Calu3 (cell line): ENCODE measurements at regions not wholly inside any gene's neighbourhood (a gene's known extent, or its start where the extent isn't known, plus 50 kb on each side); places are given as distances from the start of the nearest gene placed in this dataset.

Experiments used
- BruUV-seq: library from RNA; stranded (reverse); fragments of 400-500 nt; replicated peaks from 2 replicates; lab custom pipeline; 2021; lab: Mats Ljungman, UMichigan
- CTCF ChIA-PET: fragments of 300-600 bp; sonication (Branson Sonifier 250); formaldehyde crosslinking; loops from one replicate; lab custom pipeline; 2022; ENCODE audit warnings: antibody characterized with exemption; lab: Charles Lee
- DNase-seq: peaks from one replicate; pipeline ENCODE4 v3.0.0; 2022
- H3K27ac Mint-ChIP-seq: one replicate; pipeline ENCODE4 v1.8.0; 2022; ENCODE audit warnings: mixed read lengths; ENCODE audit not compliant: unreplicated experiment
- H3K27me3 Mint-ChIP-seq: one replicate; pipeline ENCODE4 v1.8.0; 2022; ENCODE audit warnings: mixed read lengths; ENCODE audit not compliant: unreplicated experiment
- H3K36me3 Mint-ChIP-seq: one replicate; pipeline ENCODE4 v1.8.0; 2022; ENCODE audit warnings: mild to moderate bottlenecking, moderate library complexity, mixed read lengths; ENCODE audit not compliant: insufficient read depth, unreplicated experiment
- H3K4me1 Mint-ChIP-seq: one replicate; pipeline ENCODE4 v1.8.0; 2022; ENCODE audit warnings: mild to moderate bottlenecking, low read depth, mixed read lengths; ENCODE audit not compliant: unreplicated experiment
- H3K4me3 Mint-ChIP-seq: one replicate; pipeline ENCODE4 v1.8.0; 2022; ENCODE audit warnings: mild to moderate bottlenecking, low read depth, moderate library complexity, mixed read lengths; ENCODE audit not compliant: unreplicated experiment
- H3K9me3 Mint-ChIP-seq: one replicate; pipeline ENCODE4 v1.8.0; 2022; ENCODE audit warnings: low read depth, mixed read lengths; ENCODE audit not compliant: unreplicated experiment
- CTCF ChIP-seq: fragments of 200-600 bp; IDR thresholded peaks from one replicate; pipeline ENCODE4 v1.8.0; 2022; ENCODE audit warnings: antibody characterized with exemption; ENCODE audit not compliant: unreplicated experiment
- intact Hi-C: fragments of 100-400 bp; cut with micrococcal nuclease; formaldehyde crosslinking; loops from one replicate; pipeline ENCODE4 v1.10.0; 2022; ENCODE audit not compliant: unreplicated experiment

DNA sequence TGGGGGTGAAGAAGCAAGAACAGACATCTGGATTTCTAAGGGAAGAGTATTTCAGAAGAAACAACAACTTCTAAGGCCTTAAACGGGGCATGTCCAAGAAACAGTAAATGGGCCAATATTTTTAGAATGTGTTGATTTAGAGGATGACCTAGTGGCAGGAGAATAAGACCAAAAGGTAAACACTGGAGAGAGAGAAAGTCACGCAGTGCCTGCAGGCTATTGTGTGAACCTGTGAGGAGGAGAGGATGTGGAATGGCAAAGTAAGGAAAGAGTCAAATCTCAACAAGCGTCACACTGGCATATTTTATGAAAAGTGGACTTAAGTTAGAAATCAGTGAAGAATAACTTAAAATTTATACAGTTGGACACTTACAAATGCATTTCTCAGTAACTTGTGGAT is 78.1 kb upstream of the EGFR start:
- Mint-ChIP-seq H3K4me3 (no peak overlapping the region), H3K9me3 (peaks cover 4% of the 10 kb centered on the region), H3K27me3 (no peaks in the 10 kb centered on the region), H3K36me3 (no peaks in the 10 kb centered on the region), H3K27ac (no peak overlapping the region), H3K4me1 (peaks cover 10% of the 10 kb centered on the region)
- intact Hi-C loops: no loop called here
- no peak for DNase-seq
- CTCF ChIA-PET: no interaction called here
- no TSS peak for BruUV-seq
- no peak for TF ChIP-seq CTCF

DNA sequence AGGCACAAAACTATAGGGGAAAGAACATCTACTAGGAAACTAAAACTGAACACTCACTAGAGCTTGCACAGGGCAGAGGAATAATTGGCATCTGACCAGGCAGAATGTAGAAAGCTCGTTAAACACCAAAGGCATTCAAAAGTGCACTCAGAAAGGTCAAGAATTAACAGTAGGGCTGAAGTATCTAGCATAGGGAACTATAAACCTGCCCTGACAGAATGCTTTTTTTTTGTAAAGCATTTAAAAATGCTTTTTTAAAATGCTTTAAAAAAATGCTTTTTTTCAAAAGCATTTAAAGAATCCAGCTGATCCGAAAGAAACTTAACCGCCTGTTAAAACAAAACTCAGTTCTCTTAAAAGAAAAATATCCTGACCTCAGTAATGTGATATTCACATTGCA is 74.6 kb upstream of the EGFR start:
- Mint-ChIP-seq H3K27me3 (no peaks in the 10 kb centered on the region), H3K4me3 (no peak overlapping the region), H3K4me1 (peaks cover 23% of the 10 kb centered on the region), H3K9me3 (peaks cover 4% of the 10 kb centered on the region), H3K27ac (no peak overlapping the region), H3K36me3 (no peaks in the 10 kb centered on the region)
- intact Hi-C loops: no loop called here
- BruUV-seq: no TSS peak
- no peak for DNase-seq
- CTCF ChIA-PET: no interaction called here
- TF ChIP-seq CTCF: no peak

DNA sequence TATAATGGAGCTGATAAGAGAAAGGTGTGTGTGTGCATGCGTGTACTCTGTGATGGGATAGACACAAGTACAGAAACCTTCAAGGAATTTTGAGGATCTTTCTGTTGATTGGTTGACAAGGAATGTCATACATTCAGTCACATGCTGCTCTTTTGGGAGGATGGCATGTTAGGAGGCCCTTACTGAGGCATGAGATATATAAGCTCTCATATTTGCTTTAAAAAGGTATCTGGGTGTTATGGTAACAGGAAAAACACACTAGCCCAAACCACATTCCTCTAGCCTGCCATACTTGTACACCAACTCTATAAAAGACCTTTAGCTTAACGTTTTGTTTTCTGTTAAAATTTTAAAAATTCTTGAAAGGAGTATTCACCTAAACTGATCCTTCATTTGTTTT is 72.5 kb upstream of the EGFR start:
- no TSS peak for BruUV-seq
- intact Hi-C loops: no loop called here
- no peak for DNase-seq
- CTCF ChIA-PET: interaction anchor here (1.0 to 1.1 kb wide), 2 partner anchors 15 to 69 kb away, joined by 3 to 4 read pairs; no protein-coding TSS in a partner anchor
- Mint-ChIP-seq H3K27ac (peak overlapping the region; percentile 12), H3K9me3 (peaks cover 7% of the 10 kb centered on the region), H3K27me3 (no peaks in the 10 kb centered on the region), H3K4me1 (peaks cover 23% of the 10 kb centered on the region), H3K4me3 (no peak overlapping the region), H3K36me3 (no peaks in the 10 kb centered on the region)
- TF ChIP-seq CTCF: no peak

GRCh38 chr7:54946764-54947163 is 72.1 kb upstream of the EGFR start:
- H3K4me1 Mint-ChIP-seq: peaks cover 23% of the 10 kb centered on the region
- no peak for DNase-seq
- TF ChIP-seq CTCF: no peak
- H3K27ac Mint-ChIP-seq: peak overlapping the region; percentile 12
- intact Hi-C loops: no loop called here
- H3K9me3 Mint-ChIP-seq: peaks cover 8% of the 10 kb centered on the region
- no TSS peak for BruUV-seq
- no peaks in the 10 kb centered on the region for H3K27me3 Mint-ChIP-seq
- no peaks in the 10 kb centered on the region for H3K36me3 Mint-ChIP-seq
- CTCF ChIA-PET: interaction anchor here (1.0 to 1.1 kb wide), 2 partner anchors 15 to 69 kb away, joined by 3 to 4 read pairs; no protein-coding TSS in a partner anchor
- no peak overlapping the region for H3K4me3 Mint-ChIP-seq
